K562 (cell line): ENCODE measurements at regions not wholly inside any gene's neighbourhood (a gene's known extent, or its start where the extent isn't known, plus 50 kb on each side); places are given as distances from the start of the nearest gene placed in this dataset.

Source experiments
- BRCA1 ChIP-seq, 2 experiments: fragments of 450-650 bp in 1 of 2; sonication (generic) in 1 of 2; formaldehyde crosslinking in 1 of 2; IDR thresholded peaks; 2 replicates each; pipeline versions ENCODE4 v1.5.0 to v1.6.1; 2017 to 2020; ENCODE audit warnings: mild to moderate bottlenecking in 1 of 2, missing genetic modification reagents in 1 of 2
- CBX1 ChIP-seq: sonication (generic); IDR thresholded peaks from 2 replicates; pipeline ENCODE4 v1.6.1; 2016; ENCODE audit warnings: antibody characterized with exemption, low read depth, mild to moderate bottlenecking
- CHD1 ChIP-seq: fragments of 200-600 bp; sonication (generic); IDR thresholded peaks from one replicate; pipeline ENCODE4 v1.6.1; 2012; ENCODE audit warnings: mild to moderate bottlenecking, moderate library complexity, low read length, inconsistent platforms
- EP400 ChIP-seq: fragments of 450-650 bp; IDR thresholded peaks from 2 replicates; pipeline ENCODE4 v1.6.1; 2017; ENCODE audit warnings: antibody characterized with exemption, mild to moderate bottlenecking, moderate library complexity
- ERF ChIP-seq: fragments of 450-650 bp; formaldehyde crosslinking; IDR thresholded peaks from 2 replicates; pipeline ENCODE4 v1.4.0; 2020; ENCODE audit warnings: mild to moderate bottlenecking, mixed read lengths
- FOSL1 ChIP-seq: fragments of 200-800 bp; sonication (Bioruptor generic); conservative IDR thresholded peaks from 2 replicates; pipeline ENCODE4 v1.6.1; 2016; ENCODE audit warnings: missing genetic modification characterization, missing compliant biosample characterization
- HDAC2 ChIP-seq: fragments of 450-650 bp; IDR thresholded peaks from 2 replicates; pipeline ENCODE4 v1.6.1; 2016; ENCODE audit warnings: mild to moderate bottlenecking
- HMG20A ChIP-seq: fragments of 450-650 bp; formaldehyde crosslinking; conservative IDR thresholded peaks from 2 replicates; pipeline ENCODE4 v1.4.0; 2020; ENCODE audit warnings: mild to moderate bottlenecking, mixed read lengths
- HMGN3 ChIP-seq: IDR thresholded peaks from 2 replicates; pipeline ENCODE4 v1.6.1; 2011; ENCODE audit warnings: borderline replicate concordance, low read depth, mild to moderate bottlenecking, mixed read lengths, low read length; ENCODE audit not compliant: insufficient read length; ENCODE audit errors: extremely low read depth
- KAT2B ChIP-seq: IDR thresholded peaks from one replicate; pipeline ENCODE4 v1.6.1; 2012; ENCODE audit warnings: low read depth, mild to moderate bottlenecking, control low read depth, inconsistent platforms, low read length, moderate library complexity
- MTA3 ChIP-seq: fragments of 450-650 bp; formaldehyde crosslinking; IDR thresholded peaks from 2 replicates; pipeline ENCODE4 v1.6.1; 2017; ENCODE audit warnings: mild to moderate bottlenecking, borderline replicate concordance
- MYC ChIP-seq, 2 experiments: fragments of 250-450 bp in 1 of 2; sonication (Bioruptor Pico) in 1 of 2; IDR thresholded peaks; 2 replicates each; pipeline versions ENCODE4 v1.5.1 to v1.6.1; 2012 to 2021; ENCODE audit warnings: low read depth in 2 of 2, borderline replicate concordance in 1 of 2, improper control_type of control experiment in 1 of 2, low read length in 1 of 2, mild to moderate bottlenecking in 1 of 2, moderate library complexity in 1 of 2
- NEUROD1 ChIP-seq: fragments of 150-350 bp; IDR thresholded peaks from 2 replicates; pipeline ENCODE4 v1.6.1; 2014; ENCODE audit warnings: borderline replicate concordance, low read length, low read depth; ENCODE audit not compliant: partially characterized antibody
- PCBP1 ChIP-seq: fragments of 200-400 bp; formaldehyde crosslinking; IDR thresholded peaks from 2 replicates; pipeline ENCODE4 v1.6.1; 2018; ENCODE audit warnings: mild to moderate bottlenecking, low read depth, low read length; ENCODE audit not compliant: poor library complexity, severe bottlenecking
- PHF20 ChIP-seq: fragments of 450-650 bp; IDR thresholded peaks from 2 replicates; pipeline ENCODE4 v1.6.1; 2018; ENCODE audit not compliant: partially characterized antibody
- PHTF2 ChIP-seq: fragments of 250-450 bp; sonication (Bioruptor Pico); IDR thresholded peaks from 2 replicates; pipeline ENCODE4 v1.5.0; 2021; ENCODE audit warnings: mild to moderate bottlenecking
- RBBP5 ChIP-seq: fragments of 200-600 bp; sonication (generic); IDR thresholded peaks from 2 replicates; pipeline ENCODE4 v1.6.1; 2012; ENCODE audit warnings: borderline replicate concordance, mild to moderate bottlenecking, low read length, control low read depth, inconsistent platforms; ENCODE audit not compliant: insufficient read depth, poor library complexity, severe bottlenecking
- RFX1 ChIP-seq: fragments of 450-650 bp; IDR thresholded peaks from 2 replicates; pipeline ENCODE4 v1.6.1; 2016; ENCODE audit warnings: mild to moderate bottlenecking, moderate library complexity
- SRF ChIP-seq, 2 experiments: fragments of 250-450, 450-650 bp in 1 of 2; sonication (Bioruptor Pico) in 1 of 2; sonication (generic) in 1 of 2; formaldehyde crosslinking; IDR thresholded peaks; 2 replicates each; pipeline versions ENCODE4 v1.5.0 to v1.5.1; 2020 to 2022; ENCODE audit warnings: mild to moderate bottlenecking in 1 of 2, missing genetic modification reagents in 1 of 2
- TAL1 ChIP-seq: fragments of 450-650 bp; IDR thresholded peaks from 2 replicates; pipeline ENCODE4 v1.6.1; 2016; ENCODE audit warnings: mild to moderate bottlenecking
- TARDBP ChIP-seq: fragments of 450-650 bp; IDR thresholded peaks from 2 replicates; pipeline ENCODE4 v1.6.1; 2016
- ZNF174 ChIP-seq: fragments of 250-450 bp; sonication (Bioruptor Pico); IDR thresholded peaks from 2 replicates; pipeline ENCODE4 v1.4.0; 2020; ENCODE audit warnings: mild to moderate bottlenecking
- ZNF184 ChIP-seq: sonication (generic); formaldehyde crosslinking; IDR thresholded peaks from 2 replicates; pipeline ENCODE4 v1.5.0; 2020; ENCODE audit warnings: missing genetic modification reagents
- ZNF696 ChIP-seq: fragments of 250-450 bp; sonication (Bioruptor Pico); conservative IDR thresholded peaks from 2 replicates; pipeline ENCODE4 v1.4.0; 2020; ENCODE audit warnings: mild to moderate bottlenecking, moderate library complexity
- ZNF75A ChIP-seq: fragments of 450-650 bp; formaldehyde crosslinking; IDR thresholded peaks from 2 replicates; pipeline ENCODE4 v1.4.0; 2020; ENCODE audit warnings: mild to moderate bottlenecking
- ZNF785 ChIP-seq: fragments of 250-450 bp; sonication (Bioruptor Pico); IDR thresholded peaks from 2 replicates; pipeline ENCODE4 v1.4.0; 2020; ENCODE audit warnings: mild to moderate bottlenecking
- TF ChIP-seq, protein P1 (sequence below): fragments of 450-650 bp; formaldehyde crosslinking; IDR thresholded peaks from 2 replicates; pipeline ENCODE4 v1.4.0; 2020; ENCODE audit warnings: mild to moderate bottlenecking, moderate library complexity
- TF ChIP-seq, protein P2 (sequence below), 2 experiments: fragments of 450-650 bp in 1 of 2; sonication (generic) in 1 of 2; formaldehyde crosslinking in 1 of 2; IDR thresholded peaks in 1 of 2; conservative IDR thresholded peaks in 1 of 2; 2 replicates each; pipeline versions ENCODE4 v1.6.1 to v1.8.1; 2016 to 2023; ENCODE audit warnings: mild to moderate bottlenecking in 2 of 2, moderate library complexity in 2 of 2, inconsistent platforms in 1 of 2, missing genetic modification reagents in 1 of 2
- TF ChIP-seq, protein P3 (sequence below): fragments of 450-650 bp; IDR thresholded peaks from 2 replicates; pipeline ENCODE4 v1.6.1; 2016; ENCODE audit warnings: missing biosample characterization, missing genetic modification characterization

DNA sequence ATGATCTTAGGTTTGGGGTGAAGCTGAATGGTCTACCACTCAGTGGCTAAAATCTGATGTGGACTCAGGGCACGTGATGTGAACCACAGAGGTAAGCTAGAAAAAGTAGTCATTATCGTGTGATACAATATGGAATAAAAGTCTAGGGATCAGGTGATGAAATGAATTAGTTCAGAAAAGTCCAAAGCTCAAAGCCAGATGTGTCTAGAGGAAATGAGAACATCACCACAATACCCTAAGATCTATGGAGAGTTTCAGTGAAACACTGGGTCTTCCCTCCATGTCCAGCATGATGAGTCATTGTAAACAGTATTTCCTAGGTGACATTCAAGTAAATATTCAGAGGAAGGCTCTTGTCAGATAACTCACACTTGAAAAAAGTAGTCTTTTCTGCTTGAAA lies 1257.4 kb upstream of the ZEB2 start (continued):
- TF ChIP-seq EP400: no peak
- TF ChIP-seq MYC (IDR thresholded peaks at IDR 0.05; ENCODE audit: low read depth, low read length): no peak
- TF ChIP-seq MYC (CRISPR knock-in tag; IDR thresholded peaks at IDR 0.05; ENCODE audit: borderline replicate concordance, low read depth): no peak
- no peak for TF ChIP-seq ZNF174 (CRISPR knock-in tag)
- TF ChIP-seq HMGN3: no peak
- TF ChIP-seq KAT2B: no peak
- no peak for TF ChIP-seq ZNF184 (CRISPR knock-in tag)
- TF ChIP-seq, protein P1, sequence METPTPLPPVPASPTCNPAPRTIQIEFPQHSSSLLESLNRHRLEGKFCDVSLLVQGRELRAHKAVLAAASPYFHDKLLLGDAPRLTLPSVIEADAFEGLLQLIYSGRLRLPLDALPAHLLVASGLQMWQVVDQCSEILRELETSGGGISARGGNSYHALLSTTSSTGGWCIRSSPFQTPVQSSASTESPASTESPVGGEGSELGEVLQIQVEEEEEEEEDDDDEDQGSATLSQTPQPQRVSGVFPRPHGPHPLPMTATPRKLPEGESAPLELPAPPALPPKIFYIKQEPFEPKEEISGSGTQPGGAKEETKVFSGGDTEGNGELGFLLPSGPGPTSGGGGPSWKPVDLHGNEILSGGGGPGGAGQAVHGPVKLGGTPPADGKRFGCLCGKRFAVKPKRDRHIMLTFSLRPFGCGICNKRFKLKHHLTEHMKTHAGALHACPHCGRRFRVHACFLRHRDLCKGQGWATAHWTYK (CRISPR knock-in tag): no peak
- TF ChIP-seq CHD1: no peak
- no peak for TF ChIP-seq PHF20
- TF ChIP-seq, protein P2, sequence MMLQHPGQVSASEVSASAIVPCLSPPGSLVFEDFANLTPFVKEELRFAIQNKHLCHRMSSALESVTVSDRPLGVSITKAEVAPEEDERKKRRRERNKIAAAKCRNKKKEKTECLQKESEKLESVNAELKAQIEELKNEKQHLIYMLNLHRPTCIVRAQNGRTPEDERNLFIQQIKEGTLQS (IDR thresholded peaks at IDR 0.05): peak; percentile 88
- TF ChIP-seq, protein P2 (CRISPR knock-in tag; conservative IDR thresholded peaks at IDR 0.05): no peak
- no peak for TF ChIP-seq CBX1
- TF ChIP-seq SRF (CRISPR knock-in tag; IDR thresholded peaks at IDR 0.05): no peak
- TF ChIP-seq ERF: no peak
- TF ChIP-seq TARDBP: no peak
- TF ChIP-seq HMG20A (CRISPR knock-in tag): no peak
- peak; percentile 68 for TF ChIP-seq RFX1
- TF ChIP-seq BRCA1 (IDR thresholded peaks at IDR 0.05): no peak
- TF ChIP-seq BRCA1 (CRISPR knock-in tag; IDR thresholded peaks at IDR 0.05): no peak
- TF ChIP-seq HDAC2: no peak
- no peak for TF ChIP-seq ZNF785 (CRISPR knock-in tag)
- no peak for TF ChIP-seq ZNF696
- TF ChIP-seq, protein P3, sequence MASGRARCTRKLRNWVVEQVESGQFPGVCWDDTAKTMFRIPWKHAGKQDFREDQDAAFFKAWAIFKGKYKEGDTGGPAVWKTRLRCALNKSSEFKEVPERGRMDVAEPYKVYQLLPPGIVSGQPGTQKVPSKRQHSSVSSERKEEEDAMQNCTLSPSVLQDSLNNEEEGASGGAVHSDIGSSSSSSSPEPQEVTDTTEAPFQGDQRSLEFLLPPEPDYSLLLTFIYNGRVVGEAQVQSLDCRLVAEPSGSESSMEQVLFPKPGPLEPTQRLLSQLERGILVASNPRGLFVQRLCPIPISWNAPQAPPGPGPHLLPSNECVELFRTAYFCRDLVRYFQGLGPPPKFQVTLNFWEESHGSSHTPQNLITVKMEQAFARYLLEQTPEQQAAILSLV (tag): no peak
- no peak for TF ChIP-seq MTA3
- no peak for TF ChIP-seq PCBP1
- no peak for TF ChIP-seq PHTF2 (CRISPR knock-in tag)
- no peak for TF ChIP-seq TAL1
- TF ChIP-seq ZNF75A (CRISPR knock-in tag): no peak
- TF ChIP-seq FOSL1 (tag): peak; percentile 92
- TF ChIP-seq RBBP5: no peak
- TF ChIP-seq NEUROD1: no peak
